SU-DHL-6 (cell line): ENCODE measurements at regions not wholly inside any gene's neighbourhood (a gene's known extent, or its start where the extent isn't known, plus 50 kb on each side); places are given as distances from the start of the nearest gene placed in this dataset.

Experiments used
- EZH2phosphoT487 ChIP-seq: fragments of 200-600 bp; sonication (generic), shearing (Covaris generic); conservative IDR thresholded peaks from 2 replicates; pipeline ENCODE4 v1.6.1; 2018; ENCODE audit warnings: mild to moderate bottlenecking, antibody characterized with exemption, low read length, moderate library complexity, mixed read lengths
- TF ChIP-seq, protein P1 (sequence below): fragments of 200-600 bp; sonication (generic); IDR thresholded peaks from one replicate; pipeline ENCODE4 v1.5.1; 2017; ENCODE audit warnings: antibody characterized with exemption, mild to moderate bottlenecking, low read length, moderate library complexity; ENCODE audit not compliant: insufficient read depth, poor library complexity, severe bottlenecking

DNA sequence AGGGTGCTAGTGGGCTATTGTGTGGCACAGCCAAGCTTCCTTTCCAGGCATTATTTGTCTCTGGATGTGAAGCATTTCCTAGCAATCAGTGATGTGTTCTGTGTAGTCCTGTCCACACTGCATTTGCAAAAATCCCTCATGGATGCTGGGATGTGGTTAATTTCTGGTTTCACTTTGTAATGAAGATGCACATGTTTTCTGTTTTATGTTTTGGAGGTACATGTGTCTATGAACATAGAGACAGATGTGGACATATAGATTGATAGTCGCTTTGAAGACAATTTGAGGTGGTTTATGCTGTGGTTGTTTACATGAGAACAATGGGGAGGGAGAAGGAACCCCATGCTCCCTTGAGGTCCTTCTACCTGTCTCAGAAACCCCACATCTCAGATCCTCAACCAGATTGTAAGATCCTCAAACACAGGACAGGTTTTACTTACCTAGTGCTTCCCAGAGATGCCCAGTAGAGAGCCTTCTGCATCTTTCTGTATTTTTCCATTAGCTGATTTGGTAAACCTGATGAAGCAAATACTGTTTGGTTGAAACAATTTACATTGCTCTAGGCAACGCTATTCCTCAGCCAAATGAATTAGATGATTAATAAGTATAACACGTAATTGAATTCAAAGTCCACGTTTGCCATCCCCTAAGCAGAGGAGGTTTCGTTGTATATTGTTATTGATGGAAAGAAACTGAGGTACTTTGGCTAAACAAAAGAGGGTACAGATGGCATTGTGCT, 204.4 kb downstream of the SPP2 start:
- TF ChIP-seq, protein P1, sequence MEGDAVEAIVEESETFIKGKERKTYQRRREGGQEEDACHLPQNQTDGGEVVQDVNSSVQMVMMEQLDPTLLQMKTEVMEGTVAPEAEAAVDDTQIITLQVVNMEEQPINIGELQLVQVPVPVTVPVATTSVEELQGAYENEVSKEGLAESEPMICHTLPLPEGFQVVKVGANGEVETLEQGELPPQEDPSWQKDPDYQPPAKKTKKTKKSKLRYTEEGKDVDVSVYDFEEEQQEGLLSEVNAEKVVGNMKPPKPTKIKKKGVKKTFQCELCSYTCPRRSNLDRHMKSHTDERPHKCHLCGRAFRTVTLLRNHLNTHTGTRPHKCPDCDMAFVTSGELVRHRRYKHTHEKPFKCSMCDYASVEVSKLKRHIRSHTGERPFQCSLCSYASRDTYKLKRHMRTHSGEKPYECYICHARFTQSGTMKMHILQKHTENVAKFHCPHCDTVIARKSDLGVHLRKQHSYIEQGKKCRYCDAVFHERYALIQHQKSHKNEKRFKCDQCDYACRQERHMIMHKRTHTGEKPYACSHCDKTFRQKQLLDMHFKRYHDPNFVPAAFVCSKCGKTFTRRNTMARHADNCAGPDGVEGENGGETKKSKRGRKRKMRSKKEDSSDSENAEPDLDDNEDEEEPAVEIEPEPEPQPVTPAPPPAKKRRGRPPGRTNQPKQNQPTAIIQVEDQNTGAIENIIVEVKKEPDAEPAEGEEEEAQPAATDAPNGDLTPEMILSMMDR: no peak
- no peak for TF ChIP-seq EZH2phosphoT487
